Endothelial cell of umbilical vein (primary cell): ENCODE measurements at regions not wholly inside any gene's neighbourhood (a gene's known extent, or its start where the extent isn't known, plus 50 kb on each side); places are given as distances from the start of the nearest gene placed in this dataset.

ENCODE experiments used
- BruUV-seq: library from RNA; stranded (reverse); fragments of 400-500 nt; replicated peaks from 2 replicates; lab custom pipeline; 2021; lab: Mats Ljungman, UMichigan
- CTCF ChIA-PET: fragments of 300-600, 350-600 bp; sonication (Branson Sonifier 250); formaldehyde crosslinking; loops from one replicate; lab custom pipeline; 2021; ENCODE audit warnings: antibody characterized with exemption, inconsistent platforms; lab: Charles Lee
- POLR2A ChIA-PET: fragments of 300-600, 350-600 bp; sonication (Branson Sonifier 250); formaldehyde crosslinking; loops from one replicate; lab custom pipeline; 2021; ENCODE audit warnings: antibody characterized with exemption, inconsistent platforms; lab: Charles Lee
- DNase-seq: peaks from one replicate; pipeline ENCODE4 v3.0.0-alpha.2; 2011; ENCODE audit warnings: low read depth, low spot score
- FAIRE-seq: peaks from 2 replicates; lab custom pipeline; 2011; peaks lifted over from hg19 to GRCh38; lab: Jason Lieb, UNC
- H2AFZ ChIP-seq: 2 replicates; pipeline ENCODE4 v1.6.0; 2012; ENCODE audit warnings: low read depth, low read length, control low read depth, inconsistent platforms
- H3K27ac ChIP-seq: 2 replicates; pipeline ENCODE4 v1.5.1; 2011; ENCODE audit warnings: low read depth, mild to moderate bottlenecking, control low read depth, low read length, moderate library complexity; ENCODE audit not compliant: insufficient read depth
- H3K27me3 ChIP-seq, 2 experiments: 2 replicates each; pipeline versions ENCODE4 v1.6.0 to v1.6.1; 2011; ENCODE audit warnings: low read length in 2 of 2, mixed read lengths in 1 of 2; ENCODE audit not compliant: control insufficient read depth in 2 of 2, insufficient read depth in 2 of 2
- H3K36me3 ChIP-seq, 2 experiments: 2 replicates in 1 of 2; 3 replicates in 1 of 2; pipeline ENCODE4 v1.5.1; 2011; ENCODE audit warnings: low read length in 2 of 2, mild to moderate bottlenecking in 1 of 2, moderate library complexity in 1 of 2; ENCODE audit not compliant: control insufficient read depth in 2 of 2, insufficient read depth in 2 of 2; ENCODE audit errors: extremely low read depth in 1 of 2
- H3K4me1 ChIP-seq: 3 replicates; pipeline ENCODE4 v1.5.1; 2011; ENCODE audit warnings: mild to moderate bottlenecking, low read length; ENCODE audit not compliant: control insufficient read depth, insufficient read depth; ENCODE audit errors: extremely low read depth
- H3K4me2 ChIP-seq: 2 replicates; pipeline ENCODE4 v1.6.1; 2011; ENCODE audit warnings: low read length, control low read depth, mixed read lengths; ENCODE audit not compliant: insufficient read depth
- H3K4me3 ChIP-seq, 3 experiments: fragments of 200-600 bp in 1 of 3; sonication (generic), shearing (Covaris generic) in 1 of 3; replicated peaks in 1 of 3; 2 replicates each; pipeline ENCODE4 v1.5.1; 2011 to 2016; ENCODE audit warnings: control low read depth in 3 of 3, low read length in 3 of 3, mild to moderate bottlenecking in 2 of 3, inconsistent platforms in 1 of 3, low read depth in 1 of 3, moderate library complexity in 1 of 3; ENCODE audit not compliant: insufficient read depth in 1 of 3
- H3K79me2 ChIP-seq: 2 replicates; pipeline ENCODE4 v1.6.0; 2012; ENCODE audit warnings: low read length, inconsistent platforms; ENCODE audit not compliant: control insufficient read depth, insufficient read depth
- H3K9ac ChIP-seq: replicated peaks from 2 replicates; pipeline ENCODE3; 2011; ENCODE audit warnings: low read length, control low read depth; ENCODE audit not compliant: insufficient read depth; ENCODE audit errors: extremely low read depth
- H3K9me1 ChIP-seq: replicated peaks from 3 replicates; pipeline ENCODE4 v1.6.0; 2011; ENCODE audit warnings: mild to moderate bottlenecking, low read length; ENCODE audit not compliant: control insufficient read depth, insufficient read depth; ENCODE audit errors: extremely low read depth
- H3K9me3 ChIP-seq: replicated peaks from 2 replicates; pipeline ENCODE4 v1.5.1; 2012; ENCODE audit warnings: low read length, inconsistent platforms; ENCODE audit not compliant: control insufficient read depth, insufficient read depth
- H4K20me1 ChIP-seq: replicated peaks from 2 replicates; pipeline ENCODE3; 2011; ENCODE audit warnings: mild to moderate bottlenecking, low read length; ENCODE audit not compliant: control insufficient read depth, insufficient read depth; ENCODE audit errors: extremely low read depth
- CTCF ChIP-seq, 2 donors: IDR thresholded peaks; 1 replicate in 1 of 2; 2 replicates in 1 of 2; pipeline ENCODE4 v1.5.1; 2011; ENCODE audit warnings: low read length in 2 of 2, mild to moderate bottlenecking in 2 of 2, moderate library complexity in 2 of 2, control low read depth in 1 of 2, inconsistent platforms in 1 of 2, low read depth in 1 of 2; ENCODE audit not compliant: insufficient read depth in 1 of 2; ENCODE audit errors: extremely low read depth in 1 of 2
- EZH2 ChIP-seq: IDR thresholded peaks from 2 replicates; pipeline ENCODE4 v1.6.1; 2012; ENCODE audit warnings: borderline replicate concordance, low read depth, mild to moderate bottlenecking, moderate library complexity, low read length, inconsistent platforms; ENCODE audit not compliant: severe bottlenecking
- FOS ChIP-seq: IDR thresholded peaks from 2 replicates; pipeline ENCODE4 v1.6.1; 2011; ENCODE audit warnings: mild to moderate bottlenecking, low read length, moderate library complexity, borderline replicate concordance; ENCODE audit not compliant: insufficient read depth
- GATA2 ChIP-seq: IDR thresholded peaks from 2 replicates; pipeline ENCODE4 v1.7.0; 2011; ENCODE audit warnings: low read depth, mild to moderate bottlenecking, moderate library complexity, mixed read lengths, low read length; ENCODE audit not compliant: insufficient read length, insufficient read depth
- JUN ChIP-seq: IDR thresholded peaks from 2 replicates; pipeline ENCODE4 v1.6.1; 2011; ENCODE audit warnings: borderline replicate concordance, low read depth; ENCODE audit not compliant: insufficient read length, insufficient read depth
- MAX ChIP-seq: IDR thresholded peaks from 2 replicates; pipeline ENCODE4 v1.6.1; 2011; ENCODE audit not compliant: insufficient read depth, insufficient read length
- MYC ChIP-seq: IDR thresholded peaks from one replicate; pipeline ENCODE4 v1.6.1; 2011; ENCODE audit warnings: mild to moderate bottlenecking, low read depth, low read length
- POLR2A ChIP-seq: IDR thresholded peaks from 2 replicates; pipeline ENCODE4 v1.6.1; 2012; ENCODE audit warnings: low read depth, mild to moderate bottlenecking, control low read depth, low read length
- POLR2AphosphoS5 ChIP-seq: IDR thresholded peaks from 2 replicates; pipeline ENCODE4 v1.6.1; 2012; ENCODE audit warnings: low read depth, mild to moderate bottlenecking, control low read depth, low read length, moderate library complexity; ENCODE audit not compliant: insufficient read depth
- dilution Hi-C: fragments of 300-500 bp; cut with MboI; formaldehyde crosslinking; loops from one replicate; pipeline ENCODE4 v1.15.0; 2019; ENCODE audit warnings: low sequenced_read_pairs; ENCODE audit not compliant: extremely low pct_ligation_motif_present
- intact Hi-C: fragments of 100-400 bp; cut with micrococcal nuclease; formaldehyde crosslinking; loops from one replicate; pipeline ENCODE4 v1.10.0; 2022

- Histone ChIP-seq H3K36me3 (no peaks in the 10 kb centered on the region), H3K4me1 (no peaks in the 10 kb centered on the region), H3K27me3 (peaks cover 0 to 1% of the 10 kb centered on the region in 2 experiments), H2AFZ (no peak overlapping the region), H4K20me1 (no peaks in the 10 kb centered on the region), H3K4me2 (no peak overlapping the region), H3K9me1 (no peaks in the 10 kb centered on the region), H3K27ac (no peak overlapping the region), H3K9me3 (no peaks in the 10 kb centered on the region), H3K9ac (no peak overlapping the region), H3K79me2 (no peaks in the 10 kb centered on the region), H3K4me3 (no peak overlapping the region)
- no TSS peak for BruUV-seq
- DNase-seq (no peak), FAIRE-seq (no peak)
- TF ChIP-seq POLR2AphosphoS5 (no peak), EZH2 (no peak)
- dilution Hi-C loops (no loop called here), intact Hi-C loops (no loop called here)
- ChIA-PET POLR2A (no interaction called here), CTCF (no interaction called here)
Measured at GRCh38 chr10:113434315-113434714, 118.5 kb upstream of the HABP2 start.

- dilution Hi-C loops (no loop called here), intact Hi-C loops (no loop called here)
- Histone ChIP-seq H3K9me3 (no peaks in the 10 kb centered on the region), H3K27me3 (peaks cover 0 to 1% of the 10 kb centered on the region in 2 experiments), H3K79me2 (no peaks in the 10 kb centered on the region), H3K4me2 (no peak overlapping the region), H3K36me3 (no peaks in the 10 kb centered on the region), H3K4me3 (no peak overlapping the region), H3K4me1 (no peaks in the 10 kb centered on the region), H2AFZ (no peak overlapping the region), H3K9ac (no peak overlapping the region), H3K27ac (no peak overlapping the region), H4K20me1 (no peaks in the 10 kb centered on the region), H3K9me1 (no peaks in the 10 kb centered on the region)
- no peak for FAIRE-seq
- TF ChIP-seq POLR2AphosphoS5 (no peak), EZH2 (no peak), GATA2 (no peak), POLR2A (no peak), MYC (no peak), JUN (no peak), FOS (no peak), MAX (no peak), CTCF (IDR thresholded peaks at IDR 0.05; ENCODE audit: extremely low read depth in 1 of 2, insufficient read depth in 1 of 2, low read depth in 1 of 2, low read length in 2 of 2) (no peak)
- CTCF ChIA-PET, result no interaction called here
- POLR2A ChIA-PET, result no interaction called here
- BruUV-seq, result no TSS peak
- no peak for DNase-seq
Measured at GRCh38 chr10:113434950-113435349, 117.9 kb upstream of the HABP2 start.
